Osteoblast (primary cell): ENCODE measurements at regions not wholly inside any gene's neighbourhood (a gene's known extent, or its start where the extent isn't known, plus 50 kb on each side); places are given as distances from the start of the nearest gene placed in this dataset.

Experiments used
- DNase-seq: peaks from one replicate; pipeline ENCODE4 v3.0.0; 2011; ENCODE audit warnings: low spot score, mixed read lengths; ENCODE audit not compliant: insufficient read length; ENCODE audit errors: missing footprints
- H2AFZ ChIP-seq: 2 replicates; pipeline ENCODE4 v1.6.0; 2011; ENCODE audit warnings: mild to moderate bottlenecking, low read length
- H3K27ac ChIP-seq: 2 replicates; pipeline ENCODE4 v1.5.1; 2011; ENCODE audit warnings: mild to moderate bottlenecking, low read depth, low read length, moderate library complexity
- H3K27me3 ChIP-seq: 2 replicates; pipeline ENCODE4 v1.6.0; 2012; ENCODE audit warnings: mild to moderate bottlenecking, control low read depth, inconsistent platforms, low read length, moderate library complexity; ENCODE audit not compliant: insufficient read depth
- H3K36me3 ChIP-seq: 2 replicates; pipeline ENCODE4 v1.5.1; 2011; ENCODE audit warnings: mild to moderate bottlenecking, low read length, control low read depth, moderate library complexity; ENCODE audit not compliant: insufficient read depth
- H3K4me1 ChIP-seq: 2 replicates; pipeline ENCODE4 v1.5.1; 2011; ENCODE audit warnings: mild to moderate bottlenecking, low read length, control low read depth, moderate library complexity; ENCODE audit not compliant: insufficient read depth
- H3K4me2 ChIP-seq: 2 replicates; pipeline ENCODE4 v1.6.0; 2011; ENCODE audit warnings: mild to moderate bottlenecking, low read length; ENCODE audit not compliant: insufficient read depth
- H3K4me3 ChIP-seq: fragments of 200-600 bp; sonication (generic); 3 replicates; pipeline ENCODE4 v1.5.1; 2012; ENCODE audit warnings: mild to moderate bottlenecking, low read length, inconsistent platforms; ENCODE audit not compliant: insufficient read depth
- H3K79me2 ChIP-seq: 2 replicates; pipeline ENCODE4 v1.6.0; 2012; ENCODE audit warnings: mild to moderate bottlenecking, low read length, control low read depth, inconsistent platforms; ENCODE audit not compliant: insufficient read depth
- H3K9me3 ChIP-seq: 2 replicates; pipeline ENCODE4 v1.5.1; 2011; ENCODE audit warnings: low read depth, low read length, control low read depth
- H4K20me1 ChIP-seq: 2 replicates; pipeline ENCODE4 v1.6.0; 2012; ENCODE audit warnings: mild to moderate bottlenecking, low read length, control low read depth; ENCODE audit not compliant: insufficient read depth
- CTCF ChIP-seq: IDR thresholded peaks from 2 replicates; pipeline ENCODE4 v1.5.1; 2011; ENCODE audit warnings: mild to moderate bottlenecking, low read depth, low read length, moderate library complexity; ENCODE audit errors: extremely low read depth

DNA sequence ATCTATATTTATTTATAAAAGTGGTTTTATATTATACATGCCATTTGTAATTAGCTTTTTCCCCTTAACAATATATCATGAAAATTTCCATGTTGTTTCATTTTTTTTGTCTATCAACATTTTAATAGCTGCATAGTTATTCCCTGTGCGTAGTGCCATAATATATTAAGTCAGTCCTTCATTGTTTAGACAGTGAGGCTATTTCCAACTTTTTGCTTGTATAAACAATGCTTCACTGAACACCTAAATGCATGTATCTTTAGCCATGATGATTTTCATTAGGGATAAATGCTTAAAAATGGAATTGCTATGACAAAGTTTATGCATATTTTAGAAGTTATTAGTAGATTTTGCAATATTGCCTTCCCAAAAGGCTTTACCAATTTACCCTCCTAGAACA is 80.7 kb upstream of the STC2 start:
- Histone ChIP-seq H3K79me2 (no peaks in the 10 kb centered on the region), H3K4me3 (no peak overlapping the region), H4K20me1 (no peaks in the 10 kb centered on the region), H3K9me3 (no peaks in the 10 kb centered on the region), H2AFZ (no peak overlapping the region), H3K4me1 (no peaks in the 10 kb centered on the region), H3K27ac (no peak overlapping the region), H3K4me2 (no peak overlapping the region), H3K27me3 (no peaks in the 10 kb centered on the region), H3K36me3 (no peaks in the 10 kb centered on the region)
- no peak for TF ChIP-seq CTCF
- DNase-seq, result no peak

DNA sequence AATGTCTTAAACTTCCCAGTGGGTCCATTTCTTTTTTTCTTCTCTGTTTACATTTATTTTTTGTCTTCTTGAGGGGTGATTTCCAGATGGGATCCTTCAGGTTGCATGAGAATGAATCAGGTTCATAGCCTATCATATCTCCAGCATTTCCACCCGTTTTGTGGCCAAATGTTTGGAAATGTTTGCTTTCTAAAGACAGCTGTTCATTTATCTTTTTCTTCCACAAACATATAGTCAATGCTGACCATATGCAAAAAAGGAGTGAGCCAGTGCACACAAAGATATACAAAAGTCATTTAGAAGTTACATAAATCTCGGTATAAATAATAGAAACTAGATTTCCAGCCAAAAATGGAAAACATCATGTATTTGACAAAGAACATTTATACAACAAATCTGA is 71.6 kb upstream of the STC2 start:
- TF ChIP-seq CTCF, result no peak
- H3K4me1 ChIP-seq, result peaks cover 12% of the 10 kb centered on the region
- no peak overlapping the region for H3K27ac ChIP-seq
- no peak for DNase-seq
- H3K4me2 ChIP-seq, result no peak overlapping the region
- H3K36me3 ChIP-seq, result no peaks in the 10 kb centered on the region
- no peaks in the 10 kb centered on the region for H3K9me3 ChIP-seq
- H4K20me1 ChIP-seq, result no peaks in the 10 kb centered on the region
- no peak overlapping the region for H3K4me3 ChIP-seq
- H3K79me2 ChIP-seq, result no peaks in the 10 kb centered on the region
- H2AFZ ChIP-seq, result no peak overlapping the region
- no peaks in the 10 kb centered on the region for H3K27me3 ChIP-seq

- Histone ChIP-seq H3K27me3 (no peaks in the 10 kb centered on the region), H3K4me1 (peaks cover 13% of the 10 kb centered on the region), H3K79me2 (no peaks in the 10 kb centered on the region), H3K36me3 (no peaks in the 10 kb centered on the region), H4K20me1 (no peaks in the 10 kb centered on the region), H3K27ac (no peak overlapping the region), H2AFZ (peak overlapping the region; percentile 18), H3K4me2 (no peak overlapping the region), H3K9me3 (no peaks in the 10 kb centered on the region), H3K4me3 (no peak overlapping the region)
- no peak for DNase-seq
- no peak for TF ChIP-seq CTCF
Observed at GRCh38 chr5:173397516-173397915, 69.3 kb upstream of the STC2 start.

GRCh38 chr5:173396311-173396993 is 68.2 kb upstream of the STC2 start:
- Histone ChIP-seq H3K4me3 (no peak overlapping the region), H3K27ac (no peak overlapping the region), H4K20me1 (no peaks in the 10 kb centered on the region), H2AFZ (no peak overlapping the region), H3K4me1 (peaks cover 13% of the 10 kb centered on the region), H3K4me2 (no peak overlapping the region), H3K36me3 (no peaks in the 10 kb centered on the region), H3K79me2 (no peaks in the 10 kb centered on the region), H3K9me3 (peaks cover 2% of the 10 kb centered on the region), H3K27me3 (no peaks in the 10 kb centered on the region)
- TF ChIP-seq CTCF, result no peak
- no peak for DNase-seq
